HEK293T (cell line): ENCODE measurements at regions not wholly inside any gene's neighbourhood (a gene's known extent, or its start where the extent isn't known, plus 50 kb on each side); places are given as distances from the start of the nearest gene placed in this dataset.

Experiments
- CTCF ChIA-PET: fragments of 350-600 bp; formaldehyde crosslinking; extraction: SDS; loops from one replicate; lab custom pipeline; 2021; ENCODE audit warnings: antibody characterized with exemption, inconsistent platforms; lab: Yijun Ruan, JAX
- POLR2A ChIA-PET: fragments of 350-600 bp; formaldehyde crosslinking; extraction: SDS; loops from one replicate; lab custom pipeline; 2020; ENCODE audit warnings: antibody characterized with exemption, inconsistent platforms; lab: Yijun Ruan, JAX
- DNase-seq: peaks from one replicate; pipeline ENCODE4 v3.0.0; 2012; ENCODE audit warnings: mixed read lengths; ENCODE audit errors: extremely low spot score
- ARNT ChIP-seq: fragments of 450-650 bp; IDR thresholded peaks from 2 replicates; pipeline ENCODE4 v1.6.1; 2017; ENCODE audit warnings: mild to moderate bottlenecking
- BHLHE40 ChIP-seq: fragments of 450-650 bp; IDR thresholded peaks from 2 replicates; pipeline ENCODE4 v1.6.1; 2016; ENCODE audit warnings: mild to moderate bottlenecking, moderate library complexity, borderline replicate concordance
- CTBP1 ChIP-seq: fragments of 450-650 bp; IDR thresholded peaks from 2 replicates; pipeline ENCODE4 v1.6.1; 2016; ENCODE audit warnings: borderline replicate concordance
- ELF4 ChIP-seq: fragments of 450-650 bp; IDR thresholded peaks from 2 replicates; pipeline ENCODE4 v1.6.1; 2017; ENCODE audit warnings: antibody characterized with exemption
- FOXA1 ChIP-seq: fragments of 450-650 bp; IDR thresholded peaks from 2 replicates; pipeline ENCODE4 v1.6.1; 2016; ENCODE audit warnings: mild to moderate bottlenecking
- FOXK2 ChIP-seq: fragments of 450-650 bp; IDR thresholded peaks from 2 replicates; pipeline ENCODE4 v1.6.1; 2016; ENCODE audit warnings: mild to moderate bottlenecking
- FOXM1 ChIP-seq: fragments of 450-650 bp; IDR thresholded peaks from 2 replicates; pipeline ENCODE4 v1.6.1; 2017; ENCODE audit warnings: mild to moderate bottlenecking, borderline replicate concordance
- HDGF ChIP-seq: fragments of 450-650 bp; IDR thresholded peaks from 2 replicates; pipeline ENCODE4 v1.6.1; 2017; ENCODE audit warnings: antibody characterized with exemption, borderline replicate concordance
- L3MBTL2 ChIP-seq: fragments of 450-650 bp; conservative IDR thresholded peaks from 2 replicates; pipeline ENCODE4 v1.6.1; 2016; ENCODE audit warnings: mild to moderate bottlenecking
- LEF1 ChIP-seq: fragments of 450-650 bp; IDR thresholded peaks from 2 replicates; pipeline ENCODE4 v1.6.1; 2017; ENCODE audit warnings: mild to moderate bottlenecking, borderline replicate concordance
- NFRKB ChIP-seq: fragments of 450-650 bp; IDR thresholded peaks from 2 replicates; pipeline ENCODE4 v1.6.1; 2016; ENCODE audit warnings: mild to moderate bottlenecking, moderate library complexity
- PKNOX1 ChIP-seq: fragments of 450-650 bp; IDR thresholded peaks from 2 replicates; pipeline ENCODE4 v1.6.1; 2016
- SP1 ChIP-seq: fragments of 450-650 bp; IDR thresholded peaks from 2 replicates; pipeline ENCODE4 v1.6.1; 2017
- SUZ12 ChIP-seq: fragments of 450-650 bp; IDR thresholded peaks from 2 replicates; pipeline ENCODE4 v1.6.1; 2016; ENCODE audit warnings: mild to moderate bottlenecking
- TARDBP ChIP-seq: fragments of 450-650 bp; IDR thresholded peaks from 2 replicates; pipeline ENCODE4 v1.6.1; 2016
- ZNF384 ChIP-seq: fragments of 450-650 bp; IDR thresholded peaks from 2 replicates; pipeline ENCODE4 v1.6.1; 2016

DNA sequence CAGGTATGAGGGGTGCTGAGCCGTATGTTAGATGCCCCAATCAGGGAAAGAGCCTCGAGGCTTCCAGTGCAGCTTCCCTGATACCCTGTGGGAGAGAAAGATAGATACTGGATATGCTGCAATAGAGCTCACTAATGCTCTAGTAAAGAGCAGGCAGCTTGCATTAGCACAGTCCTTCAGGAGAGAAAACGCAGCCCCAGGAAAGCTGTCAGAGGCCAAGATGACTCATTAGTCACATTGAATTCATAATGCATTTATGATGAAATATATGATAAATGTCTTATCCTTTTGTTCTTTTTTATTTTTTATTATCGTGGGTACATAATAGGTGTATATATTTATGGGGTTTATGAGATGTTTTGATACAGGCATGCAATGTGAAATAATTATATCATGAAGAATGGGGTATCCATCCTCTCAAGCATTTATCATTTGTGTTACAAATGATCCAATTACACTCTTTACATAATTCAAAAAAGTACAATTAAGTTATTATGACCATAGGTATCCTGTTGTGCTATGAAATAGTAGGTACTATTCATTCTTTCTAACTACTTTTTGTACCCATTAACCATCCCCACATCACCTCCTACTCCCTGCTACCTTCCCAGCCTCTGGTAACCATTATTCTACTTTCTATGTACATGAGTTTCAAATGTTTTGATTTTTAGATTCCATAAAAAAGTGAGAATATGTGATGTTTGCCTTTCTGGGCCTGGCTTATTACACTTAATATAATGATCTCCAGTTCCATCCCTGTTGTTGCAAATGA, 94.5 kb upstream of the TOP3B start:
- no peak for DNase-seq
- ChIA-PET POLR2A (no interaction called here), CTCF (no interaction called here)
- TF ChIP-seq HDGF (no peak), CTBP1 (no peak), ARNT (no peak), ELF4 (no peak), BHLHE40 (no peak), SP1 (no peak), FOXM1 (no peak), FOXA1 (no peak), NFRKB (no peak), LEF1 (no peak), FOXK2 (no peak), SUZ12 (no peak), TARDBP (no peak), ZNF384 (no peak), L3MBTL2 (no peak), PKNOX1 (no peak)

- ChIA-PET CTCF (no interaction called here), POLR2A (no interaction called here)
- no peak for DNase-seq
- TF ChIP-seq ARNT: no peak
- no peak for TF ChIP-seq FOXM1
- TF ChIP-seq TARDBP: no peak
- no peak for TF ChIP-seq FOXK2
- no peak for TF ChIP-seq SUZ12
- TF ChIP-seq SP1: no peak
- TF ChIP-seq HDGF: no peak
- TF ChIP-seq FOXA1: no peak
- no peak for TF ChIP-seq ZNF384
- no peak for TF ChIP-seq PKNOX1
- TF ChIP-seq ELF4: no peak
- no peak for TF ChIP-seq CTBP1
- TF ChIP-seq LEF1: no peak
- no peak for TF ChIP-seq BHLHE40
- TF ChIP-seq L3MBTL2: no peak
- no peak for TF ChIP-seq NFRKB
These were observed 93.8 kb upstream of the TOP3B start for GRCh38 chr22:22076361-22076760.

GRCh38 chr22:22075382-22076163, 93.0 kb upstream of the TOP3B start:
- ChIA-PET POLR2A (no interaction called here), CTCF (no interaction called here)
- TF ChIP-seq FOXM1 (no peak), SUZ12 (no peak), TARDBP (no peak), ELF4 (no peak), NFRKB (no peak), FOXK2 (no peak), LEF1 (no peak), HDGF (no peak), ARNT (no peak)
- no peak for DNase-seq

GRCh38 chr22:22074634-22075381, 92.2 kb upstream of the TOP3B start:
- no peak for DNase-seq
- CTCF ChIA-PET: interaction anchor here (1.6 kb wide), 1 partner anchor 14 kb away, joined by 8 read pairs; no protein-coding TSS in a partner anchor
- TF ChIP-seq ARNT: no peak
- TF ChIP-seq FOXA1: no peak
- no peak for TF ChIP-seq NFRKB
- TF ChIP-seq ZNF384: no peak
- TF ChIP-seq HDGF: no peak
- TF ChIP-seq SP1: no peak
- no peak for TF ChIP-seq L3MBTL2
- POLR2A ChIA-PET: interaction anchor here (0.5 kb wide), 1 partner anchor 90 kb away, joined by 3 read pairs; no protein-coding TSS in a partner anchor

GRCh38 chr22:22073769-22074561, 91.4 kb upstream of the TOP3B start:
- no peak for TF ChIP-seq BHLHE40
- TF ChIP-seq PKNOX1: no peak
- TF ChIP-seq LEF1: no peak
- no peak for TF ChIP-seq ARNT
- no peak for TF ChIP-seq FOXM1
- no peak for TF ChIP-seq TARDBP
- TF ChIP-seq L3MBTL2: no peak
- no peak for TF ChIP-seq FOXA1
- TF ChIP-seq FOXK2: no peak
- TF ChIP-seq ELF4: no peak
- no peak for TF ChIP-seq CTBP1
- no peak for DNase-seq
- CTCF ChIA-PET: interaction anchor here (1.6 kb wide), 1 partner anchor 13 kb away, joined by 8 read pairs; no protein-coding TSS in a partner anchor
- POLR2A ChIA-PET: no interaction called here
